HG03354 (cell line): ENCODE measurements at regions not wholly inside any gene's neighbourhood (a gene's known extent, or its start where the extent isn't known, plus 50 kb on each side); places are given as distances from the start of the nearest gene placed in this dataset.
A peak's percentile ranks its signal among the peaks of the same experiment; 100 is the strongest.

ENCODE experiments used
- ATAC-seq: cut with Tn5 transposase; IDR thresholded peaks from one replicate; pipeline ENCODE4 v1.9.1; 2021; ENCODE audit warnings: mild to moderate bottlenecking; ENCODE audit not compliant: unreplicated experiment, poor library complexity, severe bottlenecking

DNA sequence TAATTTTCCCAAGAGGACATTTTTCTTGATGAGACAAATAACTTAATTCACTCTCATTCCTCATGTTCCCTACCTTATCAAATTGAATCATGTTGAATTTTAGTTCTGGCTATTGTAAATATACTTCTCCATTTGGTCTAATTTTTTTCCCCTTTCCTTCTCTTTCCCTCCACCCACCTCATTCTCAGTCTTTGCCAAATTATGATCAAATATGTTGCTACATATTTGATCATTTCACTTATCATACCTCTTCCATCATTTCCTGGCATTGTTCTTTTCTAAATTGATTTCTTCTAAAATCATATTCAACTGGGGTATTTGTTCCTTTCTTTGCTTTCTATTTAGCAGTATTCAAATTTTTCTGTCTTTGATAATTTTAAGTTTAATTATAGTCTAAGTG, 52.3 kb downstream of the HDGFL1 start:
- no peak for ATAC-seq

DNA sequence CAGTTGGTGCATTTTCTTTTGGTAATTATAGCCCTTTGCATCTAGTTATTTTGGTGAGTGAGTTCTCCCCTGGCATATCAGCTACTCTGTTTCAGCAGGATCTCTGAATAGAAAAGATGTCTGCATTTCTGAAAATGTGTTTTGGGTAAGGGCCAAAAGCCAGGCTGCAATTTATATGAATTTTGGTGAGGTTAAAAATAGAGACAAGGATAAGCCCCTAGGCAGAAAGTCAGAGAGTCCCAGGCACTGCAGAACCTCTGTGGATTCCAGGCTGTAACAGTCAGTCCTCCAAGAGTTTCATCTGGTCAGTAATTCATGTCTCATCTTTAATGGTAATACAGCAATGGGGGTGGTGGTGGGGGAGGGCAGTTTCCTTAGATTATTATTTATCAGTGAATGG, 53.0 kb downstream of the HDGFL1 start:
- ATAC-seq, result no peak

DNA sequence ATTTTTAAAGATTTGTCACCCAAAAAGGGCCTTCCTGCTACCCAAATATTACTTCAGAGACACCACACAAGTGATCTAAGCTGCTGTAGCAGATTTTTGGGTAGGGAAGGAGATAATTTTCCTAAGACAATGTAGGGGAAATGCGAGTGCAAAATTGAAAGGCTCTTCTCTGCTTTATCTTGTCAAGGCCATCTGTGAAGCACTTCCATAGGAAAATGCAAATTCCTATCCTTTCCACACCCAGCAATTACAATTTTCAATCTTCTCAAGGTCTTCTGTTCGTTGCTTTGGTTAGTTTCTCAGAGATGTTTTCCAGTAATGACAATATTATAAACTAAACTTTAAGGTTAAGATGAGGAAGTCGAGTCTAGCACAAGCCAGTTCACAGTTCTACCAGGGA, 53.4 kb downstream of the HDGFL1 start:
- ATAC-seq, result no peak

DNA sequence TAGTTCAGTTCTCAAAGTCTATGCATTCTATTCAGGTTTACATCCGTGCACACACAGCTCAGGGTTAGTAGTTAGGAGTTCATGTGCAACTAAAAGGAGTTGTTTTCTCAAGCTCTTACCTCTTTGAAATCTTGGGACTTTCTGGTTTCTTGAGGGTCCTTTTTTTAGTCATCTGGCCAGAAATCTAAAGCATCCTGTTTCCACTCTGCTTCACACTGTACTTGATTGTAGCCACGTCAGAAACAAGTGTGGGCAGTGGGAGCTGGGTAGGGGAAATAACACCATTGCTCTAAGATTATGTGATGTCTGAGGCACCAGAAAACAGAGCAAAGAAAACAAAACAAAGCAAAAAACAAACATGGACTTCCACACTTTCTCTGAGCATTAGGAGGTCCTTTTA, 58.3 kb downstream of the HDGFL1 start:
- no peak for ATAC-seq

DNA sequence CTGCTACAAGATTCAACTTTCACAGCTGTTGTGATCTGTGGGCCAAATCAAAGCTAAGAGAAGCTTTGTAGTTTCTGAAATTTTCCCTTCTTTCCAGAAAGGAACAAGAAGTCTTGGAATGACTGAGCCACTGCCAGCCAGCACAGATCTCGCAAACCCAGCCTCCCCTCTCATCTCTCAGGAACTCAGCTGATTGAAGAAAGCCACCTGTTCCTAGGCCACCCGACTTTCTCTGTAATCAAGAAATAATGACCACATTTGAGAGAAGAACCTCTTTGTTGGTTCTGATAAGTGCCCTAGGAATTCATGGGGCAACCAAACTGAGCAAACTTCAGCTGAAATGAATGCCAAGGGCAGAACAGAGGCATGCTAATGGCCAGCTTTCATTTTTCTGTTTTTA, 61.7 kb downstream of the HDGFL1 start:
- no peak for ATAC-seq

DNA sequence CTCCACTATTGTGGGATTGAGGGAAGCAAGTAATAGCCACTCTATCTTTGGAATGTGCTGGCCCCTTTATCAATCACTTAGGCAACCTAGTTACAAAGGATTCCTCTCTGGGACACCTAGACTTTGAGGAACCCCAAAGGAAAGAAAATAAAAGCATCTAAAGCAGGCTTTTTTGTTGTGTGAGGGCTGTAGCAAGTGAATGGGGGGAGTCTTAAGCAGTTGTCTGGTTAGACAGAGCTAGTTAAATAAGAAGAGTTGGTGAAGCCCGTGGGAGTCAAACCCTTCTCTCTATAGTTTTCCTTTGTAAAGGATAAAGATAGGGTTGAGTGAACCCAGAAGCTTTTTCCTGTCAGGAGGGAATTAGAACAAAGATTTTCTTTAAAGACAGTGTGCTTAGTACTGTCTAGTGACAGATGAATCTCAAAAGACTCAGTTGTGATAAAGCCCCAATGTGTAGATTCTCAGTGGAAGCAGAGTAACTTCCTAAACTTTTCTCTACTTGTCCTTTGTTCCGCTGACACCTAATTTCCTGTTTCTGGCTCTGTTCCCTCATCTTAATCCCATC, 63.3 kb downstream of the HDGFL1 start:
- ATAC-seq, result no peak

DNA sequence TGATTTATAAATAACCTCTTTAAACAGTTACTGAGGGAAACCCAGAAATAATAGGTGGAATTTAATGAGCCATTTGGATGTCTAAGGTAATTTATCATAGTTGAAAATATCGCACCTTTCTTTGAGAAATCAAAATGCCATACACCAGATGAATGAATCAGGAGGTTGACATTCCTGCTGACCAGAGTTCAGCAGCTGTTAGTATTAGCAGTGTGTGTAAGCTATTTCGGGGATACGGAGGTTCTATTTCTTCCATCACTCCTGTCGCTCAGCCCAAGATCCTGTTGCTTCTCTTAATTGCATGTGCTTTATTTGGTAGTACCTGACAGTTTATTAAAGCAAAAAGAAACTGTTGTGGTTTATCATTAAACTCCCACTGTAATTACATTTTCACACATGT, 67.1 kb downstream of the HDGFL1 start:
- no peak for ATAC-seq

DNA sequence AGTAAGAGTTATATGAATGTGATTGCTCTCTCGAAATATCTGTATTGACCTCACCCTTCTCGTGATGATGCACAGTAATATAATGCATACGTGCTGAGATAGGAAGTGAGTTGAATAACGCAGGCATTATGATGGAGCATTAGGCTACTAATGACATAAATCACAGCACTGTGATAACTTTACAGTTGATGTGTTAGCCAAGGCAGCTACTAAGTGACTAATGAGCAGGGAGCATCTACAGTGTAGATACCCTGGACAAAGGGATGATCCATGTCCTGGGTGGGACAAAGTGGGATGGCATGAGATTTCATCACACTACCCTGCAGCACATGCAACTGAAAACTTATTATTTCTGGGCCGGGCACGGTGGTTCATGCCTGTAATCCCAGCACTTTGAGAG, 68.4 kb downstream of the HDGFL1 start:
- ATAC-seq, result no peak

DNA sequence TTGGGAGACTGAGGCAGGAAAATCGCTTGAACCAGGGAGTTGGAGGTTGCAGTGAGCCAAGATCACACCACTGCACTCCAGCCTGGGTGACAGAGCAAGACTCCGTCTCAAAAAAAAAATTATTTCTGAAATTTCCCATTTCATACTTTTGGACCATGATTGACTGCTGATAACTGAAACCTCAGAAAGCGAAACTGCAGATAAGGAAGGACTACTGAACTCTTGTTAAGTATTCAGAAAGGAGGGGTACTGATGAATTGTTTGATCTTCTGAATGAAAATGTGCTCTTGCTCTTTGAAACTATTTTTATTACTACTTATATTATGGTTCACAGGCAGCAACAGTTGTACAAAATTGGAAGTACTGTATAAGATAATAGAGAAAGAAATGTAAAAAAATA, 69.0 kb downstream of the HDGFL1 start:
- no peak for ATAC-seq

DNA sequence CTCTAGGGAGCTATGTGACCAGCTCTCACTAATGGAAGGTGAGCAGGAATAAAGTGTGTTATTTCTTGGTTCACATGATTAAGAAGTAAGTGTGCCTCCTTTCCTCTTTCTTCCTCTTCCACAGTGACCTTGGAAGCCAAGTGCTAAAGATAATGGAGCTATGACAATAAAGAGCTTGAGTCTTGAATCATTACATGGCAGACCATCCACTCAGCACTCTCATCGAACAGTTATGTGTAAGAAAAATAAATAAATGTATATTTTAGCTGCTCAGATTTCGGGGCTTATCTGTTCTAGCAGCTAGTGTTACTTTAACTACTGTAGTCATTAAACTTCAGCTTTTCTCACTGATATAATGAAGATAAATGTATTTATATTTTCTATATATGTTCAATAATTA, 72.9 kb downstream of the HDGFL1 start:
- no peak for ATAC-seq

DNA sequence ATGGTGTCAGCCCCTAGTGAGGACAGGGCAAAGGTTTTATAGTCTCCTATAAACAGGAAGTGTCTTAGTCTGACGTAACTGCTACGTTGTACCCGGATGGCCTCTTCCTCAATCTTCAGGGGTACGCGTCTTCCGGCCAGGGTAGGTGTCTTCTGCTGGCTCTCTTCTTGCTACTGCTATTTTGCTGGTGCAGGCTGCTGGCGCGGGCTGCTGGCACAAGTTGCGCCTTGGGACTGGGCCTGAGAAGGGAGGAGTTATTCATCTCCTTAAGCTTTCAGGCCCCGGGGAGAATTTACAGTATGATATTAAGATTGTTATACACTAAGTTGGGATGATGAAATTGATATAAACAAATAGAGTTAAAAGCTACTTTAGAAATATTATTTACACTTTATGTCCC, 74.4 kb downstream of the HDGFL1 start:
- ATAC-seq, result no peak

DNA sequence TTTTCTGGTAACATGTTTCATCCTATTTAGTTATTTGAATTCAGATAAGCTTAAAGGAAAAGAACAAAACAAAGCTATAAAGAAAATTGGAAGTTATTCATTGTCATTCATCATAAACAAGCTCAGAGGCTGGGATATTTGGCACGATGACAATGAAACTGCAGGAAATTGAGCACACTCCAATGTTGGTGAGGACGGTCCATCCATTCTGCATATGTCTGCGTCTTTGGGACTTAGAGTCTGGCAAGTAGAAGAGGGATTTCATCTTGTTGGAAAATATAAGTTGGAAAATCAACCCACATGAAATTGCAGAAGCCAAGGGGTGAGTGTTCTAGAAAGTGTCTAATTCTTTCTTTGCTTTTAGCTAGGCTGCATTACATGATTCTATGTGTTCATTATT, 78.4 kb downstream of the HDGFL1 start:
- ATAC-seq, result no peak

DNA sequence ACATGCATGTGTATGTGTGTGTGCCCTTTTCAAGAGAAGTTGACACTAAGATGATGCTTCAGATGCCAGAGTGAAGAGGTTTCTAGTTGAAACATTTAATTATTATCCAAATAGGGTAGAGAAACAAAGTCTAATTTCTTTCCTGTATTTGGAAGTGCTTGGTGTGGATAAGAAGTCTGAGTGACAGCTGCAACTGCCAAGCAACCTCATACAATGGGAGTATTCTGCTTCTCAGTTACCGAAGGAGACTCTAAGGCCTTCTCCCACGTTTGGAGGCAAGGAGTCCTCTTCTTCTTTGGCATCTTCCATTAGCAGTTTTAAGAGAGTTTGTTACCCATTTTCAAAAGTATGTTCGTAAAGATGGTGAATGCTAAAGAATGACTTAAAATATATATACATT, 82.4 kb downstream of the HDGFL1 start:
- no peak for ATAC-seq

DNA sequence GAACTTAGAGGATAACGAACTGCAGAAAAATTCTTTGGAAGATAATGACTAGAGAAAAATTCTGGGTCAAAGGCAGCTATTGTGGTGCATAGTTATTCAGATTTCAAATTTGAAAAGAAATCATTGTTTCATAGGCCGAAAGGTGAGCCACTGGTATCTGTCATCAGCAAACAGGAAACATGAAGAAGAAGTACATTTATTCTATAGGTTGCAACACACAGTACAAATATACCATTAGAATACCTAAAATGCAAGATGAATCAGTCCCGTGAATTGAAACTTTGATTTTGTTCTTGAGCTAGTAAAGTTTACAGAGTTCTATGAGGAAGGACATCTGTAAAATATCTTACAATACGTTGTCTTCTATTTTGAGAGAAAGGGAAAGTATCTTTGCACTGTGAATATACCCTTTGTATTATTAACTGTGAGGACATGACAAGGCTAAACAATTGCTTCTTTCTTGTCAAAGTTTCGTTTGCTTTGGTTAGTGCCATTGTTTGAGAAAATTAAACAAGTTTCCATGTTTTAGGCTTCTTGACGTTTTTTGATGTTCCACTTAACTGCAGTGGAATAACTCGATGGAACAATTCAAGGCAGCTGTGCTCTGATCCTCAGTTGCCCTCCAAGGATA, 84.7 kb downstream of the HDGFL1 start:
- ATAC-seq, result no peak

DNA sequence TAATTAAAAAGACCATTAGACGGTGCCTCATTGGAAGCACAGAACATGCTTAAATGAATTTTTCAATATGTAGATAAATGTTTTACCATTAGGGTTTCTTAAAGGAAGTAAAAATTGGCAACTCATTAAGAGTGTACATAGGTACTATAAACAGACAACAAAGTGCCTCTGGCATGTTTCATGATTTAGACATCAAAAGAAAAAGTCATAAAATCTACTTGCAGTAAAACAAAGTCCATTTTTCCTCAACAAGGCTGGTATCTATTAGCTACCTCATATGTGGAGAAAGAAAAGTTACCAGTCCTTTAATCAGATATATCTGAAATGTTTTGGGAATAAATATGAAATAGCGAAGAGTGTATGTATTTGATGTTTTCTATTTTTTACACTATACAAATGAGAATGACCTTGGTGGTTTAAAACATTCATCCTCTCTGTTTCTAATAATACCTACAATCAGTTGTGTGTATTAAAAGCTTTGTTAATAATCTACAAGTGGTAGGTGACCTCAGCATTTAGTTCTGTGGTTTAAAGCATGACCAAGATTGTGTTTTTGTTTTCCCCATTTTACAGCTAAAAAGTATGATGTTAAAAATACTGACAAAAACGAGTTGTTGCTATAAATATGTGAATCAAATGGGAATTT, 87.5 kb downstream of the HDGFL1 start:
- ATAC-seq, result peak; percentile 82

DNA sequence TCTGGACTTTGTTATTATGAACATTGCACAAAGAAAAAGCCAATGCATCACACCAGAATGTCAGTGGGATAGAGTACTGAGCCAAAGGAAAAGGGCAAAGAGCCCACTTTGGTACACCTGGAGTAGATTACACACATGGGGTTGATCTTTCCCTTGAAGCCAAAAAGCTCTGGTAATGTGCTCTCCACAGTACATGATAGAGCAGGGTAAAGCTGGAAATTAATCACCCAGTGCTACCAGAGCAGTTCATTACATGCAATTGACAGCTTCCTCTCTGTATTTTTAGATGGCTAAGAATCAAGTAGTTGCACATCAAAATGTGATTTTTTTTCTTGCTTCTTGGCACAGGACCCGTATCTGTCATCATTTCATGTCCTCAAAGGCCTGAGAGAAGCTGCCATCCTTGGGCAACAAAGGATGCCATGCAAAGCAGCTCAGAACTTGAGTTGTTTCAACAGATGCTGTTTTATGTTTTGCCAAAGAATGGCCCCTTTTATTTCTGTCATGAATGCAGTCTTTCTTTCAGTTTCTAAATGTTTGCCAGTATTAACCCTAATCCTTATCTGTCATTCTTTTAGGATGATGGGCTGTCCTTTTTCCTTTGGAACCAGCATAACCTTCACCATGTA, 88.1 kb downstream of the HDGFL1 start:
- peak; percentile 55 for ATAC-seq

DNA sequence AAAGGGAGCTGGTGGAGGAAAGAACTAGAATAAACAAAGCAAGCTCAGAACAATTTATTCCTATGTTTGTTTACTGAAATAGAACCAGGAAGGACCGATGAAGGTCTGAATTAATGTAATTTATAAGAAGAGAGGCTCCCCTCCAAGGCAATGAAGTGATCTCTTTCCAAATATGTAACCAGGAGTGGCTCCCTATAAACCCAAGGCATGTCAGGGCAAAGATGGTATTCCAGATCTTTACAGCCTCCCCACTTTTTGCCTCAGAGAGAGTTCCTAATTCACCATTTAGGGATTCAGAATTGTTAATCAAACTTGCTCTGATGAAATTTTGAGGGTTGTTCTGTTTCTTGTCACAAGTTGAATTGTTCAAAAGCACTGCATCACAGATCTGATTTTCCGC, 88.8 kb downstream of the HDGFL1 start:
- ATAC-seq, result no peak

DNA sequence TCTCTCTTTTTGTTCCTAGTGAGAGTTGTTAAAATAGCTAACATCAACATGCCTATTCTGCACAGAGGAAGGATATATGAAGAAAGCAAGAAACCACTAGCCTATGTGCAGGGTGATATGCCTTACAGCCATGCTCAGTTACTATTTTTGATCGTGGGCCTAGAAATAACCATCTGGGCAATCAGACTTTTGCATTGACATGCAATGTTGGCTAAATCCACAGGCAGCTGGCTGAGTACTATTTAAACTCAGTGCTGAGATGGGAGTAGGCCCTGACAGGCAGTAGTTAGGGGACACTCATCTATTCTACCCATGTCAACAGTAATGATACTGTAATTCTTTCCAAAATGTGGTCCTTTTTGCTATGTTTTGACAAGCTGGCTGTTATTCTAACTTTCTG, 89.6 kb downstream of the HDGFL1 start:
- no peak for ATAC-seq

DNA sequence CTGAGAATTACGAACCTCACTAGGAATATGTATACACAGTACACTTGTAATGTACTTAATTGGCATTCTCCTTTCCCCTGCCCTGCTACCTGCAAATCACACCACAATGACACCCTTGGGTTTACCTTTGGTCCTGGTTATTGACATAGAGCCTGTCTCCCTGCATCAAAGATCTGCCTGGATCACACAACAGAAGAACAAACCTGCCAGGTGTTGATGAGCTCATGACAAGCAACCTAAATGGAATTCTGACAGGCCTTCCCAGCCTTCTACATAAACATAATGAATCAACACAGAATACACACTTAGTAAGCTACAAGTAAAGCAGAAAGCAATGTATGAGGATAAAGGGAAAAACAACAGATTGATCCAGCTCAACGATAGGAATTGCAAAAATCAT, 95.6 kb downstream of the HDGFL1 start:
- no peak for ATAC-seq

DNA sequence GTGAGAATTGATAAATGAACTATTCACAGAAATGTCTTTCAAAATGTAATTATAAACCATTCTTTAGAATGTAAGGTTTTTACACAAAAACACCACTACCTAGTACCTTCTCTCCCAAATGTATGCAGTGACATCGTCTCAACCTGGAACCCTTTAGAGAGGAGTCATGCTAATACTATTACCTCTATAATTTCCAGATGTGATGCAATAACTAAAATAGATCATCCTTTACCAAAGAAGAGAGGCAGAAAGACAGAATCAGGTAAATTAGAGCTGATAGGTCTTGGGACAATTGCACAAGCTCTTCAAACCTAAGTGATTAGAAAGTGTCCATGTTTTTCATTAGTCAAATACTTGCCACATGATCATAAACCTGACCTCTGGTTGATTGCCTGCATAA, 96.7 kb downstream of the HDGFL1 start:
- no peak for ATAC-seq

DNA sequence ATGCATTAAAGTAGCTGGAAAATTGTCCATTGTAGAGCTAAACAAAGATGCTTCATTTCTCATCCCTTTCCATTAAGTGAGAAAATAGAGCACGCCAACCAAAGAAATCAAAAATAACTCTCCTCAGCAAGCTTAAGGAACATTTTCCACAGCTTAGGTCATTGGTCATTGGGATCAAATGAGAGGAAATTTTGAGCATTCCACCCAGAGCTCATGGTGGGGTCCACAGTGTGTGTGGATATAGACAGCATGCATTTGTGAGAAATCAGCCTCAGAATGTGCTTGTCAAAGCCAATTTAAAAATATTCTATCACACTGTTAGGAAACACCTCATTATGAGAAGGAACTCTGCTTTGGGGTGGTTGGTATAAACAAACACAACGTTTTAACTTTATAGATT, 97.2 kb downstream of the HDGFL1 start:
- ATAC-seq, result no peak
